Thoracic aorta (tissue), 2 donors: ENCODE measurements at regions not wholly inside any gene's neighbourhood (a gene's known extent, or its start where the extent isn't known, plus 50 kb on each side); places are given as distances from the start of the nearest gene placed in this dataset.

ENCODE experiments used
- ATAC-seq: fragments of 150-250 bp; one replicate; pipeline ENCODE4 v1.8.0; 2017; ENCODE audit warnings: low read depth; ENCODE audit not compliant: insufficient number of reproducible peaks, low FRiP score
- DNase-seq: peaks from one replicate; pipeline ENCODE4 v3.0.0-alpha.2; 2020; ENCODE audit warnings: low spot score
- H3K27ac ChIP-seq, 2 donors: fragments of 200-600 bp; sonication (generic); 1 replicate in 1 of 2; 2 replicates in 1 of 2; pipeline ENCODE4 v1.5.1; 2016; ENCODE audit warnings: mild to moderate bottlenecking in 2 of 2, moderate library complexity in 2 of 2
- H3K27me3 ChIP-seq: fragments of 200-600 bp; sonication (generic); replicated peaks from 2 replicates; pipeline ENCODE4 v1.6.0; 2016; ENCODE audit warnings: mild to moderate bottlenecking; ENCODE audit not compliant: insufficient read depth
- H3K36me3 ChIP-seq: fragments of 200-600 bp; sonication (generic); one replicate; pipeline ENCODE4 v1.5.1; 2016
- H3K4me1 ChIP-seq, 2 donors: fragments of 200-600 bp; sonication (generic); 1 replicate in 1 of 2; 2 replicates in 1 of 2; pipeline versions ENCODE4 v1.5.1 to v1.6.0; 2016; ENCODE audit warnings: low read depth in 2 of 2, mild to moderate bottlenecking in 1 of 2; ENCODE audit not compliant: control insufficient read depth in 1 of 2
- H3K4me3 ChIP-seq: fragments of 200-600 bp; sonication (generic); 2 replicates; pipeline ENCODE4 v1.5.1; 2016; ENCODE audit warnings: mild to moderate bottlenecking
- H3K9me3 ChIP-seq: fragments of 200-600 bp; sonication (generic); 2 replicates; pipeline ENCODE4 v1.5.1; 2016
- TF ChIP-seq, protein P1 (sequence below): fragments of 200-600 bp; sonication (generic); IDR thresholded peaks from one replicate; pipeline ENCODE4 v1.5.1; 2019; ENCODE audit warnings: antibody characterized with exemption

DNA sequence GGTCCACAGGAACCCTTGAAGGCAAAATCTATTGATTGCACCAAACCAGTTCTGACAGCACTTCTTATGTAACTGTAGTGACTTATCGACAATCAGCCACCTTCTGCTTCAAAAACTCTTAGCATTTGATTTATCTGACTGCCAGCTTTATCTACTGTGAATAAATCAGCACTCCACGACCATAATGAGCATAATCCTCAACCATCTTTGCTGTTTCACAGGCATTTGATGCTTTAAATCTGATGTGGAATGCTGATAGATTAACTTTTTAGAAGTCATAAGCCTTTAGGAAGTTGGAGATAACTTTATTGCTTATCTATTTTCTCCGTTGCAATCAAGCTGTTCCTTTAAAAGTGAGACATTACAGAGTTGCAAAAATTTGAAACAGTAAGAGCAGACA is 101.5 kb upstream of the PTCHD4 start:
- no peak for DNase-seq
- ATAC-seq: no peak
- Histone ChIP-seq H3K4me3 (no peak overlapping the region), H3K36me3 (no peaks in the 10 kb centered on the region), H3K4me1 (no peaks in the 10 kb centered on the region), H3K9me3 (no peaks in the 10 kb centered on the region), H3K27me3 (no peaks in the 10 kb centered on the region), H3K27ac (no peak overlapping the region)
- TF ChIP-seq, protein P1, sequence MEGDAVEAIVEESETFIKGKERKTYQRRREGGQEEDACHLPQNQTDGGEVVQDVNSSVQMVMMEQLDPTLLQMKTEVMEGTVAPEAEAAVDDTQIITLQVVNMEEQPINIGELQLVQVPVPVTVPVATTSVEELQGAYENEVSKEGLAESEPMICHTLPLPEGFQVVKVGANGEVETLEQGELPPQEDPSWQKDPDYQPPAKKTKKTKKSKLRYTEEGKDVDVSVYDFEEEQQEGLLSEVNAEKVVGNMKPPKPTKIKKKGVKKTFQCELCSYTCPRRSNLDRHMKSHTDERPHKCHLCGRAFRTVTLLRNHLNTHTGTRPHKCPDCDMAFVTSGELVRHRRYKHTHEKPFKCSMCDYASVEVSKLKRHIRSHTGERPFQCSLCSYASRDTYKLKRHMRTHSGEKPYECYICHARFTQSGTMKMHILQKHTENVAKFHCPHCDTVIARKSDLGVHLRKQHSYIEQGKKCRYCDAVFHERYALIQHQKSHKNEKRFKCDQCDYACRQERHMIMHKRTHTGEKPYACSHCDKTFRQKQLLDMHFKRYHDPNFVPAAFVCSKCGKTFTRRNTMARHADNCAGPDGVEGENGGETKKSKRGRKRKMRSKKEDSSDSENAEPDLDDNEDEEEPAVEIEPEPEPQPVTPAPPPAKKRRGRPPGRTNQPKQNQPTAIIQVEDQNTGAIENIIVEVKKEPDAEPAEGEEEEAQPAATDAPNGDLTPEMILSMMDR: no peak

DNA sequence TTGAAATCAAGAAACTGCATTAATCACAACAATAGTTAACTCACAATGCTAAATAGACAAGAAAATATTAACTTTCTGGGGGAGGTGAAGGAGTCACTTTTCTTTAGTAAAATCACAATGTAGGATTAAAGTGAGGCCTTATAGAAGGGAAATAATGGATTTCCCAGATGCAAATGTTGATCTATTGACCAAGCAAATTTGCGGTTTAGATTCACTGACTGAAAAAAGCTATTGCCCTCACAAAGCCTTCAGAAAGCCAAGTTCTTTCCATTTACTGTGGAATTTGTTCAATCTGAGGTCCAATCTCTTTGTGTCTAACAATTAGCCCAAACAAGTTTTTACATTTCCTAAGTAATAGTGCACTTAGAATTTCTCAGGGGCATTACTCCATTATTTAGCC is 95.1 kb upstream of the PTCHD4 start:
- DNase-seq (no peak), ATAC-seq (no peak)
- H3K27ac ChIP-seq: no peak overlapping the region
- no peaks in the 10 kb centered on the region for H3K4me1 ChIP-seq
- no peaks in the 10 kb centered on the region for H3K27me3 ChIP-seq
- TF ChIP-seq, protein P1: no peak
- H3K36me3 ChIP-seq: no peaks in the 10 kb centered on the region
- H3K4me3 ChIP-seq: no peak overlapping the region
- H3K9me3 ChIP-seq: no peaks in the 10 kb centered on the region

DNA sequence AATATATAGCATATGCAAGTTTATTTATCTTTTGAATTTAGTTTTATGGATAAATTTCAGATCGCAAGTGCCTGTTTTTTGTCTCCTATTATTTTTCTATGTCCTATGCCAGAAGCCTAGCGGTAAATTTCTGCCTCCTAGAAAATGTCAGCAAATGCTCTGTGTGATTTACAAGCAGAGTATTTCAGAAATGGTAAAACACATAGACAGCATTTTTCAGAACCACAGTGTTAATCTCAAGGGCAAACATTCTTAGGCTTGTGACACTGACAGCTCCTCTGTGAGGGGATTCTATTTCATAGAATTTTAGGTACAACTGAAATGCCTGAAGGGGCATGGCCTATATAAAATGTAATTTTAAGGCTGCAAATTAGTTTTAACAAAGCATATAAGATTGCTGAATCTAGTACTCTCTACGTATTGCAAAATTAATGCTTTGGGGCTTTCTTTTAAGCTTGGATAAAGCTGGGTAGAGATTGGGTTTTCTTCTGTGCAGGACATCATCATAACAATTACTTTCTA is 89.9 kb upstream of the PTCHD4 start:
- DNase-seq (no peak), ATAC-seq (no peak)
- no peak overlapping the region for H3K4me3 ChIP-seq
- no peaks in the 10 kb centered on the region for H3K4me1 ChIP-seq
- no peaks in the 10 kb centered on the region for H3K36me3 ChIP-seq
- H3K27me3 ChIP-seq: no peaks in the 10 kb centered on the region
- TF ChIP-seq, protein P1: no peak
- H3K9me3 ChIP-seq: no peaks in the 10 kb centered on the region
- H3K27ac ChIP-seq: no peak overlapping the region

DNA sequence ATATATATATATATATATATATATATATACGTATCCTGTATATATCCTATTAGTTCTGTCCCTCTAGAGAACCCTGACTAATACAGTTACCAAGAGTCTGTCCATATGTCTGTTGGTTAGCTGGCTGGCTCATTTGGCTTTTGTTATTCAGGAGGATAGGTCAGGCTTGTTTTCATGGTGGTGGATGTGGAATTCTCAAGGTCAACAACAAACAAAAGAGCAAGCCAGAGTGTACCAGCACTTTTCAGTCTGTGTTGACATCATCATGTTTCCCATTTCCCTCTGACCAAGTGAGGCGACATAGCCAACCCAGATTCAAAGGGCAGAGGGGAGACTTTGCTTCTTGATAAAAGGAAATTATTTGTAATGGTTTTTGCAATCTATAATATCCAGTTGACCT is 88.5 kb upstream of the PTCHD4 start:
- Histone ChIP-seq H3K36me3 (no peaks in the 10 kb centered on the region), H3K4me1 (no peaks in the 10 kb centered on the region), H3K27ac (no peak overlapping the region), H3K4me3 (no peak overlapping the region), H3K9me3 (no peaks in the 10 kb centered on the region), H3K27me3 (no peaks in the 10 kb centered on the region)
- DNase-seq: no peak
- TF ChIP-seq, protein P1: no peak
- no peak for ATAC-seq

DNA sequence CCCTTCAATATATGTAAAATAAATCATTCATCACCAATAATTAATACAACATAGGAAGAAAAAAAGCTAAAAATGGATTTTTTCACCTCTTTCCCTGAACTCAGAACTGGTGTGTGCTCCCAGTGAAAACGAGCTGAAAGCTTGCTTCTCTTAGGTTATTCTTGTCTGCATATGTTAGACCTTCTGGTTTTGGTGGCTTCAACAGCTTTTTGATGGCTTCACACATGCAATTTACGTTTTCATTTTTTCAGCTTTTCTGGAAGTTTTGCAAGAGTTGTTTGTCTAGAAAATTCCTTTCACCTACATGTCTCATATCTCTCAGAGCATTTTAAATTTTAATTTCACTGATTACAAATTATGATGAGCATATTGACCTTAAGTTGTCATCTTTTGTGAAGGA is 86.9 kb upstream of the PTCHD4 start:
- TF ChIP-seq, protein P1: no peak
- Histone ChIP-seq H3K9me3 (no peaks in the 10 kb centered on the region), H3K4me1 (no peaks in the 10 kb centered on the region), H3K27ac (no peak overlapping the region), H3K27me3 (no peaks in the 10 kb centered on the region), H3K4me3 (no peak overlapping the region), H3K36me3 (no peaks in the 10 kb centered on the region)
- no peak for ATAC-seq
- no peak for DNase-seq
